Smooth muscle cell (in vitro differentiated cells): ENCODE measurements at regions not wholly inside any gene's neighbourhood (a gene's known extent, or its start where the extent isn't known, plus 50 kb on each side); places are given as distances from the start of the nearest gene placed in this dataset.

Experiments
- DNase-seq: peaks from one replicate; lab custom pipeline; 2025; ENCODE audit not compliant: unreplicated experiment; lab: John Stamatoyannopoulos, UW
- H2AFZ ChIP-seq: fragments of 200-600 bp; sonication (generic); 2 replicates; pipeline ENCODE4 v1.6.0; 2016; ENCODE audit warnings: antibody characterized with exemption, low read depth, mild to moderate bottlenecking
- H3F3A ChIP-seq: fragments of 200-600 bp; sonication (generic); 2 replicates; pipeline ENCODE4 v1.6.0; 2017; ENCODE audit warnings: antibody characterized with exemption, low read depth
- H3K27ac ChIP-seq: fragments of 200-600 bp; sonication (generic); 2 replicates; pipeline ENCODE4 v1.5.1; 2016; ENCODE audit warnings: low read depth, mild to moderate bottlenecking
- H3K27me3 ChIP-seq: fragments of 200-600 bp; sonication (generic); 2 replicates; pipeline ENCODE4 v1.6.1; 2016; ENCODE audit warnings: low read depth, mild to moderate bottlenecking
- H3K36me3 ChIP-seq: fragments of 200-600 bp; sonication (generic); 2 replicates; pipeline ENCODE4 v1.5.1; 2016; ENCODE audit warnings: low read depth
- H3K4me1 ChIP-seq: fragments of 200-600 bp; sonication (generic); 2 replicates; pipeline ENCODE4 v1.5.1; 2016; ENCODE audit warnings: low read depth
- H3K4me2 ChIP-seq: fragments of 200-600 bp; sonication (generic); 2 replicates; pipeline ENCODE4 v1.6.0; 2016; ENCODE audit warnings: mild to moderate bottlenecking
- H3K4me3 ChIP-seq: fragments of 200-600 bp; sonication (generic); 2 replicates; pipeline ENCODE4 v1.5.1; 2016; ENCODE audit warnings: mild to moderate bottlenecking
- H3K79me2 ChIP-seq: fragments of 200-600 bp; sonication (generic); 2 replicates; pipeline ENCODE4 v1.6.0; 2016; ENCODE audit warnings: low read depth, mild to moderate bottlenecking
- H3K9ac ChIP-seq: fragments of 200-600 bp; sonication (generic); 2 replicates; pipeline ENCODE4 v1.6.0; 2016; ENCODE audit warnings: low read depth
- H3K9me3 ChIP-seq: fragments of 200-600 bp; sonication (generic); replicated peaks from 2 replicates; pipeline ENCODE4 v1.5.1; 2016; ENCODE audit warnings: low read depth
- H4K20me1 ChIP-seq: fragments of 200-600 bp; sonication (generic); 2 replicates; pipeline ENCODE4 v1.6.0; 2016; ENCODE audit warnings: low read depth
- WGBS: methylation state at CpG from one replicate; pipeline ENCODE4 v1.1.7; 2016; ENCODE audit warnings: low lambda C conversion rate; 5-methylcytosine and 5-hydroxymethylcytosine counted together
- TF ChIP-seq, protein P1 (sequence below): fragments of 200-600 bp; sonication (generic); IDR thresholded peaks from 2 replicates; pipeline ENCODE4 v1.5.1; 2017; ENCODE audit warnings: borderline replicate concordance, mild to moderate bottlenecking, antibody characterized with exemption; ENCODE audit not compliant: insufficient read depth, poor library complexity, severe bottlenecking

DNA sequence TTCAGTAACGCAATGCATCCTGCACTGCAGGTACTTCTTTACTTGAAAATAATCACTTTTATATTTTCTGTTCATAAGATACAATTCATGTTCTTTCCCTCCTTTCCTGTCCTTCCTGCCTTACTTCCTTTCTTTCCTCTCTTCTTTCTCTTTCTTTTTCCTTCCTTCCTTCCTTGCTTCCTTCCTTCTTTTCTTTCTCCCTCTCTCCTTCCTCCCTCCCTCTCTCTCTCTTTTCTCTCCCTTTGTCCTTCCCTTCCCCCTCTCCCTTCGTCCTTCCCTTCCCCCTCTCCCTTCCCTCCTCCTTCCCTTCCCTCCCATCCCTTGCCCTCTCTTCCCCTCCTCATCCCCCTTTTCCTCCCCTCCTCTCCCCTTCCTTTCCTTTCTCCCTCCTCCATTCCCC is 227.8 kb upstream of the KLF6 start:
- no peak for DNase-seq
- no peak overlapping the region for H3K4me3 ChIP-seq
- 63% methylated on average over 2 of the region's 2 CpGs for WGBS

GRCh38 chr10:4011136-4011812 is 226.3 kb upstream of the KLF6 start:
- Histone ChIP-seq H3K79me2 (no peaks in the 10 kb centered on the region), H3K36me3 (no peaks in the 10 kb centered on the region), H4K20me1 (no peaks in the 10 kb centered on the region), H3K9me3 (no peaks in the 10 kb centered on the region), H2AFZ (peak overlapping the region; percentile 58), H3K4me1 (peaks cover 4% of the 10 kb centered on the region), H3K9ac (no peak overlapping the region), H3K27me3 (no peaks in the 10 kb centered on the region), H3F3A (peaks cover 7% of the 10 kb centered on the region), H3K27ac (no peak overlapping the region), H3K4me3 (no peak overlapping the region), H3K4me2 (no peak overlapping the region)
- WGBS = 95% methylated on average over 4 of the region's 4 CpGs
- TF ChIP-seq, protein P1, sequence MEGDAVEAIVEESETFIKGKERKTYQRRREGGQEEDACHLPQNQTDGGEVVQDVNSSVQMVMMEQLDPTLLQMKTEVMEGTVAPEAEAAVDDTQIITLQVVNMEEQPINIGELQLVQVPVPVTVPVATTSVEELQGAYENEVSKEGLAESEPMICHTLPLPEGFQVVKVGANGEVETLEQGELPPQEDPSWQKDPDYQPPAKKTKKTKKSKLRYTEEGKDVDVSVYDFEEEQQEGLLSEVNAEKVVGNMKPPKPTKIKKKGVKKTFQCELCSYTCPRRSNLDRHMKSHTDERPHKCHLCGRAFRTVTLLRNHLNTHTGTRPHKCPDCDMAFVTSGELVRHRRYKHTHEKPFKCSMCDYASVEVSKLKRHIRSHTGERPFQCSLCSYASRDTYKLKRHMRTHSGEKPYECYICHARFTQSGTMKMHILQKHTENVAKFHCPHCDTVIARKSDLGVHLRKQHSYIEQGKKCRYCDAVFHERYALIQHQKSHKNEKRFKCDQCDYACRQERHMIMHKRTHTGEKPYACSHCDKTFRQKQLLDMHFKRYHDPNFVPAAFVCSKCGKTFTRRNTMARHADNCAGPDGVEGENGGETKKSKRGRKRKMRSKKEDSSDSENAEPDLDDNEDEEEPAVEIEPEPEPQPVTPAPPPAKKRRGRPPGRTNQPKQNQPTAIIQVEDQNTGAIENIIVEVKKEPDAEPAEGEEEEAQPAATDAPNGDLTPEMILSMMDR = no peak
- no peak for DNase-seq

More for the DNA sequence above, 227.8 kb upstream of the KLF6 start:
- no peak overlapping the region for H3K4me2 ChIP-seq
- H3K36me3 ChIP-seq = no peaks in the 10 kb centered on the region
- H3K9ac ChIP-seq = no peak overlapping the region
- H3K27ac ChIP-seq = no peak overlapping the region
- peaks cover 4% of the 10 kb centered on the region for H3K4me1 ChIP-seq
- H3F3A ChIP-seq = peaks cover 7% of the 10 kb centered on the region
- no peak overlapping the region for H2AFZ ChIP-seq
- no peaks in the 10 kb centered on the region for H3K79me2 ChIP-seq
- TF ChIP-seq, protein P1 = no peak
- no peaks in the 10 kb centered on the region for H4K20me1 ChIP-seq
- no peaks in the 10 kb centered on the region for H3K9me3 ChIP-seq
- no peaks in the 10 kb centered on the region for H3K27me3 ChIP-seq

GRCh38 chr10:4008676-4009382 is 223.8 kb upstream of the KLF6 start:
- Histone ChIP-seq H3F3A (peaks cover 5% of the 10 kb centered on the region), H3K36me3 (no peaks in the 10 kb centered on the region), H3K9ac (no peak overlapping the region), H3K4me2 (no peak overlapping the region), H3K27me3 (no peaks in the 10 kb centered on the region), H3K4me1 (no peaks in the 10 kb centered on the region), H4K20me1 (no peaks in the 10 kb centered on the region), H3K9me3 (no peaks in the 10 kb centered on the region), H3K79me2 (no peaks in the 10 kb centered on the region), H2AFZ (no peak overlapping the region), H3K4me3 (no peak overlapping the region), H3K27ac (no peak overlapping the region)
- TF ChIP-seq, protein P1 = no peak
- 90% methylated on average over 7 of the region's 7 CpGs for WGBS
- no peak for DNase-seq
